Gastroesophageal sphincter (tissue), 3 donors: ENCODE measurements at regions not wholly inside any gene's neighbourhood (a gene's known extent, or its start where the extent isn't known, plus 50 kb on each side); places are given as distances from the start of the nearest gene placed in this dataset.

Experiments
- EP300 ChIP-seq: sonication (generic); formaldehyde crosslinking; IDR thresholded peaks from one replicate; pipeline ENCODE4 v1.6.1; 2017; ENCODE audit warnings: antibody characterized with exemption, mild to moderate bottlenecking
- POLR2A ChIP-seq, 2 donors: fragments of 450-650 bp; IDR thresholded peaks; one replicate each; pipeline ENCODE4 v1.6.1; 2017; ENCODE audit warnings: antibody characterized with exemption in 2 of 2, mild to moderate bottlenecking in 2 of 2, moderate library complexity in 1 of 2
- POLR2AphosphoS5 ChIP-seq: sonication (generic); formaldehyde crosslinking; IDR thresholded peaks from one replicate; pipeline ENCODE4 v1.6.1; 2017; ENCODE audit warnings: antibody characterized with exemption
- TF ChIP-seq, protein P1 (sequence below), 4 experiments: fragments of 200-600 bp in 2 of 4; fragments of 450-650 bp in 2 of 4; sonication (generic) in 1 of 4; IDR thresholded peaks; one replicate each; pipeline ENCODE4 v1.5.1; 2017 to 2019; ENCODE audit warnings: antibody characterized with exemption in 4 of 4, mild to moderate bottlenecking in 2 of 4, moderate library complexity in 2 of 4

DNA sequence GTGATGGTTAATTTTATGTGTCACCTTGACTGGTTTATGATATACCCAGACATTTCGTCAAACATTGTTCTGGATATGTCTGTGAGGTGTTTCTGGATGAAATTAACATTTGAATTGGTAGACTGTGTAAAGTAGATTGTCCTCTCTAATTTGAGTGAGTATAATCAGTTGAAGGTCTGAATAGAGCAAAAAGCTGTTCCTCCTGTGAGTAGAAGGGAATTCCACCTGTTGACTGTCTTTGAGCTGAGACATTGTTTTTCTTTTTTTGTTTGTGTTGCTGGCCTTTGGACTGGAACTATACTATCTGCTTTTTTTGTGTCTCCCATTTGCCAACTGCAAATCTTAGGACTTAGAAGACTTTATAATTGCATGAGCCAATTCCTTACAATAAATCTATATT is 920.9 kb upstream of the LRFN5 start:
- TF ChIP-seq POLR2A (IDR thresholded peaks at IDR 0.05) (no peak), POLR2AphosphoS5 (no peak), EP300 (no peak)
- TF ChIP-seq, protein P1, sequence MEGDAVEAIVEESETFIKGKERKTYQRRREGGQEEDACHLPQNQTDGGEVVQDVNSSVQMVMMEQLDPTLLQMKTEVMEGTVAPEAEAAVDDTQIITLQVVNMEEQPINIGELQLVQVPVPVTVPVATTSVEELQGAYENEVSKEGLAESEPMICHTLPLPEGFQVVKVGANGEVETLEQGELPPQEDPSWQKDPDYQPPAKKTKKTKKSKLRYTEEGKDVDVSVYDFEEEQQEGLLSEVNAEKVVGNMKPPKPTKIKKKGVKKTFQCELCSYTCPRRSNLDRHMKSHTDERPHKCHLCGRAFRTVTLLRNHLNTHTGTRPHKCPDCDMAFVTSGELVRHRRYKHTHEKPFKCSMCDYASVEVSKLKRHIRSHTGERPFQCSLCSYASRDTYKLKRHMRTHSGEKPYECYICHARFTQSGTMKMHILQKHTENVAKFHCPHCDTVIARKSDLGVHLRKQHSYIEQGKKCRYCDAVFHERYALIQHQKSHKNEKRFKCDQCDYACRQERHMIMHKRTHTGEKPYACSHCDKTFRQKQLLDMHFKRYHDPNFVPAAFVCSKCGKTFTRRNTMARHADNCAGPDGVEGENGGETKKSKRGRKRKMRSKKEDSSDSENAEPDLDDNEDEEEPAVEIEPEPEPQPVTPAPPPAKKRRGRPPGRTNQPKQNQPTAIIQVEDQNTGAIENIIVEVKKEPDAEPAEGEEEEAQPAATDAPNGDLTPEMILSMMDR (IDR thresholded peaks at IDR 0.05): no peak
